ENCODE measurements at regions not wholly inside any gene's neighbourhood (a gene's known extent, or its start where the extent isn't known, plus 50 kb on each side); places are given as distances from the start of the nearest gene placed in this dataset.
"Not testable (repeated sequence)": the region's sequence is repeated elsewhere in the genome, so short reads cannot be mapped to it uniquely, and the experiment has no call there.

DNA sequence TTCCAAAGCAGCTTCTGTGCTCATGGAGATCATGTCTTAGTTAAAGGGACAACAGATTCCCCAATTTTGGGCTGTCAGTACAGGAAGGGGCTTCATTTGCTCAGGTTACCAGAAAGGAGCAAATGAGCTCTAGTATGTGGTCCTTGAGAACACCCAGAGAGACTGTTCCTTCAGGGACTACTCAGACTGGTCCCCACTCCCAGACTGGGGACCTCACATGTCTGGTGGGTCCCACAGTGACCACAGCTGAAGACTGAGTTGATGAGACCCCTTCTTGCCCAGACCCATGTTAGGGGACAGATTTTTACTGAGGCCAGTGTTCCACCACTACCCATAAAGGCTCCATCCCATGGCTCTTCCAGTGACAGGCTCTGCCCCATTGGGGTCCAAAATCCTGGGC is 1695.2 kb downstream of the TP53TG3F start:
- no peak overlapping the region for H2BK12ac ChIP-seq (ENCODE audit: insufficient read length, low read depth, low read length)
- no peak overlapping the region for H3K4me3 Mint-ChIP-seq
- H2BK5ac ChIP-seq (ENCODE audit: insufficient read length, low read length), result no peak overlapping the region
- H3K4me1 ChIP-seq (ENCODE audit: insufficient read depth, low read length), result no peaks in the 10 kb centered on the region
- no peak overlapping the region for H2BK120ac ChIP-seq (ENCODE audit: low read depth, low read length, poor library complexity, severe bottlenecking)
- no peak overlapping the region for H3K23ac ChIP-seq (ENCODE audit: insufficient read length, low read depth, low read length)
- H4K91ac ChIP-seq (ENCODE audit: insufficient read length, low read depth, low read length), result no peak overlapping the region
- H3K79me1 ChIP-seq (ENCODE audit: insufficient read depth, low read depth, low read length, poor library complexity, severe bottlenecking), result no peaks in the 10 kb centered on the region
- H2BK15ac ChIP-seq (ENCODE audit: low read depth, low read length), result no peak overlapping the region
- no peaks in the 10 kb centered on the region for H3K4me1 Mint-ChIP-seq
- H3K27ac Mint-ChIP-seq, result no peak overlapping the region
- no peak overlapping the region for H3K14ac ChIP-seq (ENCODE audit: insufficient read depth, low read length)
- H3T11ph ChIP-seq (ENCODE audit: low read length), result no peak overlapping the region
- no peak overlapping the region for H3K4ac ChIP-seq (ENCODE audit: low read depth, low read length)
- H3K9me3 ChIP-seq (ENCODE audit: control insufficient read depth, low read depth, low read length), result peaks cover 68% of the 10 kb centered on the region
- H2AK5ac ChIP-seq (ENCODE audit: insufficient read length, low read length), result no peak overlapping the region
- H3K27me3 ChIP-seq (ENCODE audit: insufficient read depth, low read length), result no peaks in the 10 kb centered on the region
- H3K23me2 ChIP-seq (ENCODE audit: insufficient read length, low read depth, low read length, poor library complexity, severe bottlenecking), result no peaks in the 10 kb centered on the region
- no peak overlapping the region for H4K5ac ChIP-seq (ENCODE audit: insufficient read length, low read depth, low read length)
- no peaks in the 10 kb centered on the region for H4K20me1 ChIP-seq (ENCODE audit: control insufficient read depth, insufficient read depth, insufficient read length)
- no peak overlapping the region for H3K9ac ChIP-seq (ENCODE audit: extremely low read depth, insufficient read length, low read length)
- H3K18ac ChIP-seq (ENCODE audit: insufficient read length, low read depth, low read length), result no peak overlapping the region
- H3K27ac ChIP-seq (ENCODE audit: insufficient read length, low read depth, low read length), result no peak overlapping the region
- peaks cover 2% of the 10 kb centered on the region for H3K27me3 Mint-ChIP-seq (ENCODE audit: low read depth)
- H2AFZ ChIP-seq (ENCODE audit: low read length), result no peak overlapping the region
- peaks cover 13 to 29% (median 20%) of the 10 kb centered on the region in 3 experiments; a peak in 6 of 7 replicates for H3K36me3 Mint-ChIP-seq (ENCODE audit: insufficient read depth in 1 of 3, low read depth in 3 of 3)
- H3K56ac ChIP-seq (ENCODE audit: insufficient read length, low read depth, low read length), result no peak overlapping the region
- H3K79me2 ChIP-seq (ENCODE audit: insufficient read depth, low read length), result no peaks in the 10 kb centered on the region
- H3K4me2 ChIP-seq (ENCODE audit: insufficient read depth, insufficient read length, low read length), result no peak overlapping the region
- TF ChIP-seq, protein P1, sequence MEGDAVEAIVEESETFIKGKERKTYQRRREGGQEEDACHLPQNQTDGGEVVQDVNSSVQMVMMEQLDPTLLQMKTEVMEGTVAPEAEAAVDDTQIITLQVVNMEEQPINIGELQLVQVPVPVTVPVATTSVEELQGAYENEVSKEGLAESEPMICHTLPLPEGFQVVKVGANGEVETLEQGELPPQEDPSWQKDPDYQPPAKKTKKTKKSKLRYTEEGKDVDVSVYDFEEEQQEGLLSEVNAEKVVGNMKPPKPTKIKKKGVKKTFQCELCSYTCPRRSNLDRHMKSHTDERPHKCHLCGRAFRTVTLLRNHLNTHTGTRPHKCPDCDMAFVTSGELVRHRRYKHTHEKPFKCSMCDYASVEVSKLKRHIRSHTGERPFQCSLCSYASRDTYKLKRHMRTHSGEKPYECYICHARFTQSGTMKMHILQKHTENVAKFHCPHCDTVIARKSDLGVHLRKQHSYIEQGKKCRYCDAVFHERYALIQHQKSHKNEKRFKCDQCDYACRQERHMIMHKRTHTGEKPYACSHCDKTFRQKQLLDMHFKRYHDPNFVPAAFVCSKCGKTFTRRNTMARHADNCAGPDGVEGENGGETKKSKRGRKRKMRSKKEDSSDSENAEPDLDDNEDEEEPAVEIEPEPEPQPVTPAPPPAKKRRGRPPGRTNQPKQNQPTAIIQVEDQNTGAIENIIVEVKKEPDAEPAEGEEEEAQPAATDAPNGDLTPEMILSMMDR (conservative IDR thresholded peaks at IDR 0.05), result no peak
- no peak for DNase-seq
- H4K8ac ChIP-seq (replicated peaks; ENCODE audit: insufficient read length, low read depth, low read length), result no peak overlapping the region
- peaks cover 95 to 97% of the 10 kb centered on the region in 2 experiments for H3K9me3 Mint-ChIP-seq
- H2BK20ac ChIP-seq (ENCODE audit: low read depth, low read length, poor library complexity, severe bottlenecking), result no peak overlapping the region

DNA sequence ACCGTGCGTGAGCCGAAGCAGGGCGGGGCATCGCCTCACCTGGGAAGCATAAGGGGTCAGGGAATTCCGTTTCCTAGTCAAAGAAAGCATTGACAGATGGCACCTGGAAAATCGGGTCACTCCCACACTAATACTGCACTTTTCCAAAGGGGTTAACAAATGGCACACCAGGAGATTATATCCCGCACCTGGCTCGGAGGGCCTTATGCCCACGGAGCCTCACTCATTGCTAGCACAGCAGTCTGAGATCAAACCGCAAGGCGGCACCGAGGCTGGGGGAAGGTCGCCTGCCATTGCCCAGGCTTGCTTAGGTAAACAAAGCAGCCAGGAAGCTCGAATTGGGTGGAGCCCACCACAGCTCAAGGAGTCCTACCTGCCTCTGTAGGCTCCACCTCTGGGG is 1698.1 kb downstream of the TP53TG3F start:
- H4K20me1 ChIP-seq (ENCODE audit: control insufficient read depth, insufficient read depth, insufficient read length), result not testable (repeated sequence)
- no CpG with 5 or more reads among the region's 15 CpGs for WGBS (ENCODE audit: extremely low coverage, insufficient read length, low lambda C conversion rate)

More for the DNA sequence above, 1698.1 kb downstream of the TP53TG3F start:
- H3K4me1 Mint-ChIP-seq; H2BK120ac ChIP-seq (ENCODE audit: low read depth, low read length, poor library complexity, severe bottlenecking); H2BK15ac ChIP-seq (ENCODE audit: low read depth, low read length); H3K4ac ChIP-seq (ENCODE audit: low read depth, low read length); H3K27ac Mint-ChIP-seq; H3K18ac ChIP-seq (ENCODE audit: insufficient read length, low read depth, low read length); DNase-seq; H3K4me3 Mint-ChIP-seq; H3K14ac ChIP-seq (ENCODE audit: insufficient read depth, low read length); H4K91ac ChIP-seq (ENCODE audit: insufficient read length, low read depth, low read length); H3T11ph ChIP-seq (ENCODE audit: low read length); H3K4me1 ChIP-seq (ENCODE audit: insufficient read depth, low read length); H3K27me3 Mint-ChIP-seq (ENCODE audit: low read depth); H3K56ac ChIP-seq (ENCODE audit: insufficient read length, low read depth, low read length); H3K79me1 ChIP-seq (ENCODE audit: insufficient read depth, low read depth, low read length, poor library complexity, severe bottlenecking); H2BK5ac ChIP-seq (ENCODE audit: insufficient read length, low read length); H3K27me3 ChIP-seq (ENCODE audit: insufficient read depth, low read length); H3K79me2 ChIP-seq (ENCODE audit: insufficient read depth, low read length); H2BK12ac ChIP-seq (ENCODE audit: insufficient read length, low read depth, low read length); H4K5ac ChIP-seq (ENCODE audit: insufficient read length, low read depth, low read length); H3K4me2 ChIP-seq (ENCODE audit: insufficient read depth, insufficient read length, low read length); H3K23ac ChIP-seq (ENCODE audit: insufficient read length, low read depth, low read length); H3K27ac ChIP-seq (ENCODE audit: insufficient read length, low read depth, low read length); H2AK5ac ChIP-seq (ENCODE audit: insufficient read length, low read length); H3K23me2 ChIP-seq (ENCODE audit: insufficient read length, low read depth, low read length, poor library complexity, severe bottlenecking); H3K9ac ChIP-seq (ENCODE audit: extremely low read depth, insufficient read length, low read length); H2BK20ac ChIP-seq (ENCODE audit: low read depth, low read length, poor library complexity, severe bottlenecking); H2AFZ ChIP-seq (ENCODE audit: low read length); H4K8ac ChIP-seq (replicated peaks; ENCODE audit: insufficient read length, low read depth, low read length): not testable (repeated sequence)
- peaks cover 3 to 31% (median 11%) of the 10 kb centered on the region in 3 experiments; a peak in 6 of 7 replicates for H3K36me3 Mint-ChIP-seq (ENCODE audit: insufficient read depth in 1 of 3, low read depth in 3 of 3)
- peaks cover 43% of the 10 kb centered on the region for H3K9me3 ChIP-seq (ENCODE audit: control insufficient read depth, low read depth, low read length)
- peaks cover 84 to 86% of the 10 kb centered on the region in 2 experiments for H3K9me3 Mint-ChIP-seq

Data from H9 (cell line).